GM18951 (cell line): ENCODE measurements at regions not wholly inside any gene's neighbourhood (a gene's known extent, or its start where the extent isn't known, plus 50 kb on each side); places are given as distances from the start of the nearest gene placed in this dataset.

Source experiments
- POLR2A ChIP-seq: IDR thresholded peaks from 4 replicates; pipeline ENCODE4 v1.6.1; 2011; ENCODE audit warnings: mild to moderate bottlenecking; ENCODE audit not compliant: insufficient read length, insufficient read depth; ENCODE audit errors: extremely low read depth
- in situ Hi-C: fragments of 300-500 bp; cut with MboI; formaldehyde crosslinking; loops from one replicate; pipeline ENCODE4 v1.12.0; 2022; ENCODE audit warnings: low sequenced_read_pairs, mixed read lengths, inconsistent platforms; ENCODE audit not compliant: unreplicated experiment

- no peak for TF ChIP-seq POLR2A
- in situ Hi-C loops, result no loop called here
Observed at GRCh38 chr1:38129971-38130370, 83.4 kb upstream of the POU3F1 start.

- TF ChIP-seq POLR2A, result no peak
- in situ Hi-C loops, result no loop called here
Observed at GRCh38 chr1:38129473-38129872, 82.9 kb upstream of the POU3F1 start.

- TF ChIP-seq POLR2A, result no peak
- in situ Hi-C loops, result no loop called here
Observed at GRCh38 chr1:38128926-38129453, 82.4 kb upstream of the POU3F1 start.

GRCh38 chr1:38128511-38128910, 81.9 kb upstream of the POU3F1 start:
- in situ Hi-C loops, result no loop called here
- no peak for TF ChIP-seq POLR2A

- in situ Hi-C loops, result no loop called here
- TF ChIP-seq POLR2A, result no peak
Observed at GRCh38 chr1:38127428-38127827, 80.8 kb upstream of the POU3F1 start.

- no peak for TF ChIP-seq POLR2A
Observed at GRCh38 chr1:38126970-38127369, 80.4 kb upstream of the POU3F1 start.

GRCh38 chr1:38125837-38126520, 79.4 kb upstream of the POU3F1 start:
- TF ChIP-seq POLR2A, result no peak

More at GRCh38 chr1:38126970-38127369, 80.4 kb upstream of the POU3F1 start:
- in situ Hi-C loops, result no loop called here

GRCh38 chr1:38125016-38125415, 78.4 kb upstream of the POU3F1 start:
- TF ChIP-seq POLR2A, result no peak

More at GRCh38 chr1:38125837-38126520, 79.4 kb upstream of the POU3F1 start:
- in situ Hi-C loops, result no loop called here

GRCh38 chr1:38123356-38124135, 77.0 kb upstream of the POU3F1 start:
- TF ChIP-seq POLR2A, result no peak
- in situ Hi-C loops, result no loop called here

More at GRCh38 chr1:38125016-38125415, 78.4 kb upstream of the POU3F1 start:
- in situ Hi-C loops, result no loop called here

GRCh38 chr1:38121231-38121680, 74.7 kb upstream of the POU3F1 start:
- in situ Hi-C loops, result no loop called here
- TF ChIP-seq POLR2A, result no peak

GRCh38 chr1:38120552-38121230, 74.1 kb upstream of the POU3F1 start:
- in situ Hi-C loops, result no loop called here
- TF ChIP-seq POLR2A, result no peak

- in situ Hi-C loops, result no loop called here
- no peak for TF ChIP-seq POLR2A
Observed at GRCh38 chr1:38118976-38119375, 72.4 kb upstream of the POU3F1 start.

GRCh38 chr1:38117444-38117887, 70.9 kb upstream of the POU3F1 start:
- in situ Hi-C loops, result no loop called here
- TF ChIP-seq POLR2A, result no peak
